Hepatocyte (in vitro differentiated cells): ENCODE measurements at regions not wholly inside any gene's neighbourhood (a gene's known extent, or its start where the extent isn't known, plus 50 kb on each side); places are given as distances from the start of the nearest gene placed in this dataset.

Experiments
- DNase-seq: peaks from one replicate; pipeline ENCODE4 v3.0.0-alpha.2; 2016; ENCODE audit warnings: low spot score
- H2AFZ ChIP-seq: fragments of 200-600 bp; sonication (generic); 2 replicates; pipeline ENCODE4 v1.6.0; 2016; ENCODE audit warnings: antibody characterized with exemption, mild to moderate bottlenecking
- H3K27ac ChIP-seq: fragments of 200-600 bp; sonication (generic); 2 replicates; pipeline ENCODE4 v1.5.1; 2016; ENCODE audit warnings: mild to moderate bottlenecking
- H3K27me3 ChIP-seq: fragments of 200-600 bp; sonication (generic); 2 replicates; pipeline ENCODE4 v1.6.1; 2016
- H3K36me3 ChIP-seq: fragments of 200-600 bp; sonication (generic); replicated peaks from 2 replicates; pipeline ENCODE4 v1.5.1; 2016; ENCODE audit warnings: low read depth; ENCODE audit not compliant: insufficient read depth
- H3K4me1 ChIP-seq: fragments of 200-600 bp; sonication (generic); 2 replicates; pipeline ENCODE4 v1.5.1; 2016; ENCODE audit warnings: mild to moderate bottlenecking, moderate library complexity; ENCODE audit not compliant: insufficient read depth
- H3K4me2 ChIP-seq: fragments of 200-600 bp; sonication (generic); 2 replicates; pipeline ENCODE4 v1.6.0; 2016
- H3K4me3 ChIP-seq: fragments of 200-600 bp; sonication (generic); 2 replicates; pipeline ENCODE4 v1.5.1; 2016; ENCODE audit warnings: mild to moderate bottlenecking
- H3K79me2 ChIP-seq: fragments of 200-600 bp; sonication (generic); 2 replicates; pipeline ENCODE4 v1.6.0; 2017; ENCODE audit warnings: mild to moderate bottlenecking
- H3K9me2 ChIP-seq: fragments of 200-600 bp; sonication (generic); replicated peaks from 2 replicates; pipeline ENCODE4 v1.6.0; 2017; ENCODE audit warnings: mild to moderate bottlenecking; ENCODE audit not compliant: insufficient read depth
- H3K9me3 ChIP-seq: fragments of 200-600 bp; sonication (generic); 2 replicates; pipeline ENCODE4 v1.5.1; 2016; ENCODE audit warnings: low read depth, mild to moderate bottlenecking
- H4K20me1 ChIP-seq: fragments of 200-600 bp; sonication (generic); 2 replicates; pipeline ENCODE4 v1.6.0; 2016; ENCODE audit warnings: mild to moderate bottlenecking; ENCODE audit not compliant: insufficient read depth, poor library complexity, severe bottlenecking
- EZH2 ChIP-seq: fragments of 200-600 bp; sonication (generic); IDR thresholded peaks from 2 replicates; pipeline ENCODE4 v1.6.1; 2016; ENCODE audit warnings: antibody characterized with exemption, mild to moderate bottlenecking, borderline replicate concordance
- EZH2phosphoT487 ChIP-seq: fragments of 200-600 bp; sonication (generic); IDR thresholded peaks from one replicate; pipeline ENCODE4 v1.6.1; 2018; ENCODE audit warnings: antibody characterized with exemption, mild to moderate bottlenecking, low read depth, moderate library complexity; ENCODE audit not compliant: unreplicated experiment, severe bottlenecking
- WGBS: methylation state at CpG from one replicate; pipeline ENCODE4 v1.1.6; 2016; ENCODE audit warnings: low lambda C conversion rate; ENCODE audit errors: missing lambda C conversion rate; 5-methylcytosine and 5-hydroxymethylcytosine counted together
- TF ChIP-seq, protein P1 (sequence below): fragments of 200-600 bp; sonication (generic); IDR thresholded peaks from 2 replicates; pipeline ENCODE4 v1.5.1; 2016; ENCODE audit warnings: antibody characterized with exemption, mild to moderate bottlenecking; ENCODE audit not compliant: poor library complexity

DNA sequence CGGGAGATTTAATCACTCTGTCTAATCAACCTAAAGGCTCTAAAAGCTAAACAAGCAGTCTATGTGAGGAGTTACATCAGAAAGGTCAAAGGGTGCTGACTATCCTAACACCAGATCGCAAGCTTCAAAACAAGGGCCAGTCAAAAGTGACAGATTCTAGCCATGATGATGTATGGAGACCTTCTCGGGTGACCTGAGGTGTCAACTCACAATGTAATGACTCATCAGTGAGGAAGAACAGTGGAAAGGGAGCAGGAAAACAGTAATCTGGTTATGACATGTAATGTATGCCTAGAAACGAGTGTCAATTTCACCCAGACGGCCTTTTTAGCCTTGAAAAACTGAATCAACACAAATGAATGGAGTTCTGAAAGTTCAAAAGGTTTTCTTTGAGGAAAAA lies 375.3 kb downstream of the IDS start:
- Histone ChIP-seq H3K27ac (no peak overlapping the region), H3K36me3 (no peaks in the 10 kb centered on the region), H3K27me3 (no peaks in the 10 kb centered on the region), H4K20me1 (no peaks in the 10 kb centered on the region), H2AFZ (no peak overlapping the region), H3K9me2 (no peaks in the 10 kb centered on the region), H3K4me1 (no peaks in the 10 kb centered on the region), H3K9me3 (no peaks in the 10 kb centered on the region), H3K4me2 (no peak overlapping the region), H3K79me2 (no peaks in the 10 kb centered on the region), H3K4me3 (no peak overlapping the region)
- TF ChIP-seq EZH2phosphoT487, result no peak
- no peak for TF ChIP-seq EZH2
- TF ChIP-seq, protein P1, sequence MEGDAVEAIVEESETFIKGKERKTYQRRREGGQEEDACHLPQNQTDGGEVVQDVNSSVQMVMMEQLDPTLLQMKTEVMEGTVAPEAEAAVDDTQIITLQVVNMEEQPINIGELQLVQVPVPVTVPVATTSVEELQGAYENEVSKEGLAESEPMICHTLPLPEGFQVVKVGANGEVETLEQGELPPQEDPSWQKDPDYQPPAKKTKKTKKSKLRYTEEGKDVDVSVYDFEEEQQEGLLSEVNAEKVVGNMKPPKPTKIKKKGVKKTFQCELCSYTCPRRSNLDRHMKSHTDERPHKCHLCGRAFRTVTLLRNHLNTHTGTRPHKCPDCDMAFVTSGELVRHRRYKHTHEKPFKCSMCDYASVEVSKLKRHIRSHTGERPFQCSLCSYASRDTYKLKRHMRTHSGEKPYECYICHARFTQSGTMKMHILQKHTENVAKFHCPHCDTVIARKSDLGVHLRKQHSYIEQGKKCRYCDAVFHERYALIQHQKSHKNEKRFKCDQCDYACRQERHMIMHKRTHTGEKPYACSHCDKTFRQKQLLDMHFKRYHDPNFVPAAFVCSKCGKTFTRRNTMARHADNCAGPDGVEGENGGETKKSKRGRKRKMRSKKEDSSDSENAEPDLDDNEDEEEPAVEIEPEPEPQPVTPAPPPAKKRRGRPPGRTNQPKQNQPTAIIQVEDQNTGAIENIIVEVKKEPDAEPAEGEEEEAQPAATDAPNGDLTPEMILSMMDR, result no peak
- 39% methylated on average over 5 of the region's 5 CpGs for WGBS
- DNase-seq, result no peak

DNA sequence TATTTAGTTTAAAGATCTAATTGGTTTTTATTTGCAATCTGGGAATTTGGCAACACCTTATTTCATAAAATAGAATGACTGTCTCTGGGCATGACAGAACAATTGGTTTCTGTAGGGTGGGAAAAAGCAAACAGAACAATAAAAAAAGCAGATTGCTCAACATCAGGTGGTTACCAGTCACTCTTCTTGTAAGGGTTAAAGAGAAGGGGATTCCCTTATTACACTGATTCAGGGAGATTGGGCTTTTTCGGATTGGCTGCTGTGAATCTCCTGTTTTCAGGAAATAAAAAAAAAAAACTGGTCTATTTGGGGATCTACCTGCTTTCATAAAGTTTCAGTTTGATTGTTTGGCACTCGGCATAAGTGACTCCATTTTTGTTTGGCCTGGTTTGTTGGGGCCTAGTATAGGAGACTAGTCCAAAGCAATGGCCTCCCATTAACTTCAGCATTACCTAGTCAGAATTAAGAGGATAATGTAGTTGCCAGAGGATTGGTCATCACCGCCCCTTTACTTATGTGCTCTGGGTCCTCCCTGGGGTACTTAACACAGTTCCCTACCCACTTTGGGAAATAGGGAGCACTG lies 380.5 kb downstream of the IDS start:
- WGBS, result 69% methylated on average over 3 of the region's 3 CpGs
- no peaks in the 10 kb centered on the region for H3K27me3 ChIP-seq
- no peak overlapping the region for H3K27ac ChIP-seq
- no peaks in the 10 kb centered on the region for H3K79me2 ChIP-seq
- no peak overlapping the region for H3K4me3 ChIP-seq
- no peaks in the 10 kb centered on the region for H3K9me2 ChIP-seq
- no peak overlapping the region for H3K4me2 ChIP-seq
- no peak for TF ChIP-seq EZH2phosphoT487
- TF ChIP-seq EZH2, result no peak
- TF ChIP-seq, protein P1, result no peak
- H3K36me3 ChIP-seq, result no peaks in the 10 kb centered on the region
- H3K4me1 ChIP-seq, result no peaks in the 10 kb centered on the region
- no peaks in the 10 kb centered on the region for H3K9me3 ChIP-seq
- DNase-seq, result no peak
- H2AFZ ChIP-seq, result no peak overlapping the region
- no peaks in the 10 kb centered on the region for H4K20me1 ChIP-seq

DNA sequence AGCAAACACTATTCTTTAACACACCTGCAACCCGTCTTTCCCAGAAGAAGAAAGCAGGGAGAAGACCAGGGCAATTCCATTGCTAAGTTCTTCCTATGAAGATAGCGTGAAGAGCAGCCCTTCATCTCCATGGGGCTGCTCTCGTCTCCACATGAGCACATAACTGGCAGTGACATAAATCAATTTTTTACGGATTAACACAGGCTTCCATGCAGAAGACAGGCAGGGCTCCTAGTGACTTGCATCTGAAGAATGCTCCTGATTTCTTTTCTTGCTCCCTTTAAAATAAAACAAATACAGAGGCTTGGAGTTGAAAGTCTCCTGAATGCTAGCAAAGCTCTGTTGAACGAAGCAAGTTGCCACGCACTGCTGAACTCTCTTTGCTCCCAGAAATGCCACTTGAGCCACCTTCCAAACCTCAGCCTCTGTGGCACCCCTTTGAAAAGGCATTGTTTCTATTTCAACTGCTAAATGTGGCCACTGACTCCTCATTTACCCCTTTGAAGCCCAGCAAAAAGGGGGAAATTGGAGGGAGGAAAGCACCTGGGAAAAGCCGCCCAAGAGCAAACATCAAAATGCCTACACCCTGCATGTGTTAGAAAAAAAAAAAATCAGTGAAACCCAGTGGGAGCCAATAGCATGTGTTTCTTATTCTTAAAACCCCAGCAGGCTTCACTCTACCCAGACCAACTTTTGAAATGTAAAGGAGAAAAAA lies 383.7 kb downstream of the IDS start:
- Histone ChIP-seq H3K27ac (no peak overlapping the region), H3K9me3 (no peaks in the 10 kb centered on the region), H3K4me1 (no peaks in the 10 kb centered on the region), H3K4me3 (no peak overlapping the region), H3K79me2 (no peaks in the 10 kb centered on the region), H3K9me2 (no peaks in the 10 kb centered on the region), H4K20me1 (no peaks in the 10 kb centered on the region), H2AFZ (no peak overlapping the region), H3K4me2 (no peak overlapping the region), H3K36me3 (no peaks in the 10 kb centered on the region), H3K27me3 (no peaks in the 10 kb centered on the region)
- TF ChIP-seq EZH2phosphoT487, result no peak
- TF ChIP-seq, protein P1, result no peak
- TF ChIP-seq EZH2, result no peak
- no peak for DNase-seq
- 64% methylated on average over 7 of the region's 7 CpGs for WGBS
